PC-9 (cell line): ENCODE measurements at regions not wholly inside any gene's neighbourhood (a gene's known extent, or its start where the extent isn't known, plus 50 kb on each side); places are given as distances from the start of the nearest gene placed in this dataset.

Experiments
- BruUV-seq: library from RNA; stranded (reverse); fragments of 400-500 nt; replicated peaks from 2 replicates; lab custom pipeline; 2021; lab: Mats Ljungman, UMichigan
- CTCF ChIA-PET: fragments of 300-600 bp; sonication (Branson Sonifier 250); formaldehyde crosslinking; loops from one replicate; lab custom pipeline; 2022; ENCODE audit warnings: antibody characterized with exemption; lab: Charles Lee
- POLR2A ChIA-PET: fragments of 300-600 bp; sonication (Branson Sonifier 250); formaldehyde crosslinking; loops from one replicate; lab custom pipeline; 2022; ENCODE audit warnings: antibody characterized with exemption; ENCODE audit not compliant: unreplicated experiment; lab: Charles Lee
- DNase-seq, 2 experiments: peaks; one replicate each; pipeline versions ENCODE4 v3.0.0 to v3.0.0-alpha.2; 2015 to 2022; ENCODE audit warnings: mixed read lengths in 1 of 2
- H2AFZ ChIP-seq: fragments of 200-600 bp; sonication (generic); 2 replicates; pipeline ENCODE4 v1.8.1; 2017; ENCODE audit warnings: antibody characterized with exemption
- H3F3A ChIP-seq: fragments of 200-600 bp; sonication (generic); 2 replicates; pipeline ENCODE4 v1.8.1; 2017; ENCODE audit warnings: antibody characterized with exemption, mild to moderate bottlenecking, low read depth; ENCODE audit not compliant: insufficient read depth
- H3K27ac ChIP-seq: fragments of 200-600 bp; sonication (generic); 2 replicates; pipeline ENCODE4 v1.6.1; 2016; ENCODE audit warnings: mixed run types
- H3K27me3 ChIP-seq: fragments of 200-600 bp; sonication (generic); 2 replicates; pipeline ENCODE4 v1.6.1; 2016; ENCODE audit warnings: low read depth, mixed run types; ENCODE audit not compliant: insufficient read depth
- H3K36me3 ChIP-seq: fragments of 200-600 bp; sonication (generic); 2 replicates; pipeline ENCODE4 v1.6.1; 2016; ENCODE audit warnings: low read depth, mixed run types
- H3K4me1 ChIP-seq: fragments of 200-600 bp; sonication (generic); replicated peaks from 2 replicates; pipeline ENCODE4 v1.6.1; 2016; ENCODE audit warnings: mixed run types; ENCODE audit not compliant: insufficient read depth
- H3K4me2 ChIP-seq: fragments of 200-600 bp; sonication (generic); 2 replicates; pipeline ENCODE4 v1.6.1; 2017; ENCODE audit warnings: mixed run types
- H3K4me3 ChIP-seq: fragments of 200-600 bp; sonication (generic); 2 replicates; pipeline ENCODE4 v1.6.1; 2016; ENCODE audit warnings: mixed run types
- H3K79me2 ChIP-seq: fragments of 200-600 bp; sonication (generic); 2 replicates; pipeline ENCODE4 v1.6.1; 2017; ENCODE audit warnings: low read depth, mixed run types
- H3K9me2 ChIP-seq: fragments of 200-600 bp; sonication (generic); 2 replicates; pipeline ENCODE4 v1.8.1; 2017; ENCODE audit warnings: mild to moderate bottlenecking; ENCODE audit not compliant: insufficient read depth
- H3K9me3 ChIP-seq: fragments of 200-600 bp; sonication (generic); 2 replicates; pipeline ENCODE4 v1.8.1; 2016; ENCODE audit warnings: low read depth; ENCODE audit not compliant: insufficient read depth
- H4K20me1 ChIP-seq: fragments of 200-600 bp; sonication (generic); 2 replicates; pipeline ENCODE4 v1.8.1; 2017; ENCODE audit not compliant: insufficient read depth
- EZH2 ChIP-seq: fragments of 200-600 bp; sonication (generic); IDR thresholded peaks from 2 replicates; pipeline ENCODE4 v1.8.0; 2017; ENCODE audit warnings: antibody characterized with exemption, low read depth
- intact Hi-C: fragments of 100-400 bp; cut with micrococcal nuclease; formaldehyde crosslinking; loops from one replicate; pipeline ENCODE4 v1.10.0; 2022; ENCODE audit not compliant: unreplicated experiment
- TF ChIP-seq, protein P1 (sequence below): fragments of 200-600 bp; sonication (generic); conservative IDR thresholded peaks from 2 replicates; pipeline ENCODE4 v1.6.1; 2017; ENCODE audit warnings: mixed run types, antibody characterized with exemption, mild to moderate bottlenecking, moderate library complexity

GRCh38 chr10:29725133-29725720, 90.5 kb upstream of the SVIL start:
- H3K4me2 ChIP-seq, result no peak overlapping the region; the same call in 1 of the 2 replicates
- peaks cover 16% of the 10 kb centered on the region; the same call in 1 of the 2 replicates for H3F3A ChIP-seq
- H3K27ac ChIP-seq, result no peak overlapping the region
- peaks cover 18% of the 10 kb centered on the region for H3K4me1 ChIP-seq
- H3K9me2 ChIP-seq, result no peaks in the 10 kb centered on the region
- peak in 1 of 2 experiments; percentile 46 for DNase-seq
- intact Hi-C loops, result no loop called here
- no TSS peak for BruUV-seq
- no peak overlapping the region for H2AFZ ChIP-seq
- ChIA-PET POLR2A (no interaction called here), CTCF (no interaction called here)
- H3K36me3 ChIP-seq, result peaks cover 13% of the 10 kb centered on the region
- H4K20me1 ChIP-seq, result no peaks in the 10 kb centered on the region; the same call in none of the 2 replicates
- no peaks in the 10 kb centered on the region; the same call in 1 of the 2 replicates for H3K9me3 ChIP-seq
- H3K4me3 ChIP-seq, result no peak overlapping the region
- TF ChIP-seq, protein P1, sequence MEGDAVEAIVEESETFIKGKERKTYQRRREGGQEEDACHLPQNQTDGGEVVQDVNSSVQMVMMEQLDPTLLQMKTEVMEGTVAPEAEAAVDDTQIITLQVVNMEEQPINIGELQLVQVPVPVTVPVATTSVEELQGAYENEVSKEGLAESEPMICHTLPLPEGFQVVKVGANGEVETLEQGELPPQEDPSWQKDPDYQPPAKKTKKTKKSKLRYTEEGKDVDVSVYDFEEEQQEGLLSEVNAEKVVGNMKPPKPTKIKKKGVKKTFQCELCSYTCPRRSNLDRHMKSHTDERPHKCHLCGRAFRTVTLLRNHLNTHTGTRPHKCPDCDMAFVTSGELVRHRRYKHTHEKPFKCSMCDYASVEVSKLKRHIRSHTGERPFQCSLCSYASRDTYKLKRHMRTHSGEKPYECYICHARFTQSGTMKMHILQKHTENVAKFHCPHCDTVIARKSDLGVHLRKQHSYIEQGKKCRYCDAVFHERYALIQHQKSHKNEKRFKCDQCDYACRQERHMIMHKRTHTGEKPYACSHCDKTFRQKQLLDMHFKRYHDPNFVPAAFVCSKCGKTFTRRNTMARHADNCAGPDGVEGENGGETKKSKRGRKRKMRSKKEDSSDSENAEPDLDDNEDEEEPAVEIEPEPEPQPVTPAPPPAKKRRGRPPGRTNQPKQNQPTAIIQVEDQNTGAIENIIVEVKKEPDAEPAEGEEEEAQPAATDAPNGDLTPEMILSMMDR, result no peak
- no peak for TF ChIP-seq EZH2
- H3K27me3 ChIP-seq, result no peaks in the 10 kb centered on the region
- H3K79me2 ChIP-seq, result peaks cover 99% of the 10 kb centered on the region

- peaks cover 26% of the 10 kb centered on the region for H3K4me1 ChIP-seq
- no peak for DNase-seq
- no peaks in the 10 kb centered on the region for H3K9me2 ChIP-seq
- TF ChIP-seq, protein P1, result no peak
- no peak for TF ChIP-seq EZH2
- no peak overlapping the region for H3K27ac ChIP-seq
- no peaks in the 10 kb centered on the region; the same call in none of the 2 replicates for H4K20me1 ChIP-seq
- H3K9me3 ChIP-seq, result peaks cover 10% of the 10 kb centered on the region; the same call in 1 of the 2 replicates
- no peak overlapping the region for H2AFZ ChIP-seq
- CTCF ChIA-PET, result interaction anchor here (0.6 kb wide), 1 partner anchor 194 kb away, joined by 4 read pairs; no protein-coding TSS in a partner anchor
- no TSS peak for BruUV-seq
- no peaks in the 10 kb centered on the region for H3K27me3 ChIP-seq
- H3K36me3 ChIP-seq, result peaks cover 13% of the 10 kb centered on the region
- POLR2A ChIA-PET, result interaction anchor here (0.7 kb wide), 1 partner anchor 9 kb away, joined by 8 read pairs; no protein-coding TSS in a partner anchor
- H3F3A ChIP-seq, result peaks cover 29% of the 10 kb centered on the region
- no peak overlapping the region for H3K4me3 ChIP-seq
- H3K79me2 ChIP-seq, result peaks cover 95% of the 10 kb centered on the region
- intact Hi-C loops, result no loop called here
- no peak overlapping the region for H3K4me2 ChIP-seq
Measured at GRCh38 chr10:29723726-29724125, 89.0 kb upstream of the SVIL start.

DNA sequence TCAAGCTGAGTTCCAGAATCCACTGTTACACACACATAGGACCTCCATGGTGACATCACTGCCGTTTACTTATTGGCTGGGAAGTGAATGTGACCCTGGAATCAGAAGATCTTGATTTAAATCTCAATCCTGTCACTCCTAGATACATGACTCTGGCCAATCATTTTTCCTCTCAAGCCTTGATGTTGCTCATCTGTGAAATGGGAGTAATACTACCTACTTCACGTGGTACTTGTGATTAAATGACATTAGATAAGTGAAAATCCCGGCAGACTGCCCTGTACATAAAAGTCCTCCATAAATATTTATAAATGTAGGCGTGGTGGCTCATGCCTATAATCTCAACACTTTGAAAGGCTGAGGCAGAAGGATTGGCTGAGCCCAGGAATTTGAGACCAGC, 88.0 kb upstream of the SVIL start:
- Histone ChIP-seq H3K9me2 (no peaks in the 10 kb centered on the region), H3K9me3 (peaks cover 10% of the 10 kb centered on the region; the same call in 1 of the 2 replicates), H3K4me3 (no peak overlapping the region), H2AFZ (no peak overlapping the region), H3K4me2 (no peak overlapping the region), H3K27ac (no peak overlapping the region), H3F3A (peaks cover 37% of the 10 kb centered on the region), H3K4me1 (peaks cover 26% of the 10 kb centered on the region), H3K79me2 (peaks cover 95% of the 10 kb centered on the region), H4K20me1 (no peaks in the 10 kb centered on the region; the same call in none of the 2 replicates), H3K36me3 (peaks cover 13% of the 10 kb centered on the region), H3K27me3 (no peaks in the 10 kb centered on the region)
- TF ChIP-seq, protein P1, result no peak
- TF ChIP-seq EZH2, result no peak
- CTCF ChIA-PET, result no interaction called here
- DNase-seq, result no peak
- POLR2A ChIA-PET, result no interaction called here
- BruUV-seq, result no TSS peak
- intact Hi-C loops, result no loop called here
